HG03045 (cell line): ENCODE measurements at regions not wholly inside any gene's neighbourhood (a gene's known extent, or its start where the extent isn't known, plus 50 kb on each side); places are given as distances from the start of the nearest gene placed in this dataset.
"Not testable (repeated sequence)": the region's sequence is repeated elsewhere in the genome, so short reads cannot be mapped to it uniquely, and the experiment has no call there.

Source experiments
- ATAC-seq: cut with Tn5 transposase; IDR thresholded peaks from one replicate; pipeline ENCODE4 v1.9.1; 2021; ENCODE audit warnings: mild to moderate bottlenecking, moderate library complexity; ENCODE audit not compliant: unreplicated experiment

- ATAC-seq = not testable (repeated sequence)
These were observed 84.9 kb upstream of the METTL9 start for GRCh38 chr16:21514474-21514840.

DNA sequence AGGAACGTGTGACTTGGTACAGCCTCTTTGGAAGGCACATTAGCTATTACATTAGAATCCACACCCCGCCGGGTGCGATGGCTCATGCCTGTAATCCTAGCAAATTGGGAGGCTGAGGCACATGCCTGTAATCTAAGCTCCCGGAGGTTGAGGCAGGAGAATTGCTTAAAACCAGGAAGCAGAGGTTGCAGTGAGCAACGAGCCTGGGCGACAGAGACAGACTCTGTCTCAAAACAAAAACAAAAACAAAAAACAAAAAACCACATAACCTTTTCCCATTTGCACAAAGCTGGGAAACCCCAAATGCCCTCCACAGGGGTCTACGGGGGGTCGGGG is 82.7 kb upstream of the METTL9 start:
- not testable (repeated sequence) for ATAC-seq

DNA sequence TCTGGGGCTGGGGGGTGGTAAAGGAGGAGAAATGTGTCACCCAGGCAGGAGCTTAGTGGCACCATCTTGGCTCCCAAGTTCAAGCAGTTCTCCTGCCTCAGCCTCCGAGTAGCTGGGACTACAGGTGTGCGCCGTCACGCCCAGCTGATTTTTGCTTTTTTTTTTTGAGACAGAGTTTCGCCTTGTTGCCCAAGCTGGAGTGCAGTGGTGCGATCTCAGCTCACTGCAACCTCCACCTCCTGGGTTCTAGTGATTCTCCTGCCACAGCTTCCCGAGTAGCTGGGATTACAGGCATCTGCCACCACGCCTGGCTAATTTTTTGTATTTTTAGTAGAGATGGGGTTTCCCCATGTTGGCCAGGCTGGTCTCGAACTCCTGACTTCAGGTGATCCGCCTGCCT is 82.1 kb upstream of the METTL9 start:
- not testable (repeated sequence) for ATAC-seq

GRCh38 chr16:21519361-21520133 is 79.8 kb upstream of the METTL9 start:
- peak; percentile 11 for ATAC-seq

- peak; percentile 66 for ATAC-seq
These were observed 79.0 kb upstream of the METTL9 start for GRCh38 chr16:21520134-21521047.

GRCh38 chr16:21521048-21521389 is 78.4 kb upstream of the METTL9 start:
- ATAC-seq = not testable (repeated sequence)

- not testable (repeated sequence) for ATAC-seq
These were observed 77.8 kb upstream of the METTL9 start for GRCh38 chr16:21521390-21522143.

DNA sequence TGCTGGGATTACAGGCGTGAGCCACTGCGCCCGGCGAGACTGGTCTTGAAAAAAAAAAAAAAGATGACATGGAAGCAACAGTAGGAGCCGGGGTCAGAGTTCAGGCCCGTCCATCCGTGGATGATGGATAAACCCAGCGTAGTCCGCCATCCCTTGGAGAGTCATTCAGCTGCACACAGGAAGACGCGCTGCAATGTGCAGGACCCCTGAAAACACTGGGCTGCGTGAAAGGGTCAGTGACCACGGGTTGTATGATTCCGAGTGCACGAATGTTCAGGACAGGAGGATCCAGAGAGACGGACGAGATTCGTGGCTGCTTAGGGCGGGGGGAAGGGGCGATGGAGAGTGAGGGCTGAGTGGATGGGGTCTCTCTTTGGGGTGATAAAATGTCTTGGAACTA is 76.5 kb upstream of the METTL9 start:
- ATAC-seq = not testable (repeated sequence)

DNA sequence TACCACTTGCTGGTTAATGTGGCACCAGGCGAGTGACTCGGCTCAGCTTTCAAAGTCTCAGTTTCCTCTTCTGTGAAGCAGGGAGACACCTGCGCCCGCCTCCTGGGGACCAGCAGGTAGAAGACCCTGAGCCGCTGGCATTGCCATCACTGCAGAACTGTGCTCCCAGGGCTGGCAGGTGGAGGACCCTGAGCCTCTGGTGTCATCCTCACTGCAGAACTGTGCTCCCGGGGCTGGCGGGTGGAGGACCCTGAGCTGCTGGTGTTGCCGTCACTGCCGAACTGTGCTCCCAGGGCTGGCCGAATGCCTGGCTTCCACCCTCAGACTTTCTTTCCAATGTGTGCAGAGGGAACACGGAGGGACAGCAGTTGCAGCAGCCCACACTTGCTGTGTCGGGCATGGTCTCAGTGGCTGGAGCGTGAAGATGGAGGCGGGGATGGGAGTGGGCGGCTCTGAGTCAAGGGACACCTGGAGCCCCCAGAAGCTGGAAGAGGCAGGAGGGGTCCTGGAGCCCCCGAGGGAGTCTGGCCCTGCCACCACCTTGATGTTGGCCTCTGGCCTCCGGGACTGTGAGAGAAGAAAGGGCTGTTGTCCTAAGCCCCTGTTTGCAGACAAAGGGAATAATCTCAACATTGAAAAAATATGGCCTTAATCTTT is 75.8 kb upstream of the METTL9 start:
- no peak for ATAC-seq

DNA sequence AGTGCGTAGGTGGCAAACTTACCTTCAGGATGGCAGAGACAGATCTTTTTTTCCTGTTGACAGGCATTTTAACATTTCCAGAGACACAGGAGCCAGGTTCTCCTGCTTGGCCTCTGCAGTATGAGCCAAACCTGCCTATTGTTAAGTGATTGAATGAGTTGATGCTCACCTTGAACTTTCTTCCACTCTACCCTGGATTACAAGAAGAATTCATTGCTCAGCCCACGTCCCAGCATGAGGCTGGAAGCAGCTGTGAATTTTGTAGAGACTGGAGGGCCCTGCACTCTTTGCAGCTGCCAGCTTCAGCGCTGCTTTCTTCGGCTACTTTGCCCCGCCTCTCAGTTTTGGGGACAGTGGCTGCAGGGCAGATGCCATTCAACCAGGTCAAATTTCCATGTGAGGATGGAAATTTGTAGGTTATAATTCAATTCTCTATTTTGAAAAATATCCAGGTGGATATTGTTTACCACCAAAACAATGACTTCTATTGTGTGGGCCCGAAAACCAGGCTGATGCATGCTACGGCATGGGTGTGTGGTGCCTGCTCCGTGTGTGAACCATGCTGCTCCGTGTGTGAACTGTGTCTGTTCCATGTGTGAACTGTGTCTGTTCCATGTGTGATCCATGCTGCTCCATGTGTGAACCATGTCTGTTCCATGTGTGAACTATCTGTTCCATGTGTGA is 75.2 kb upstream of the METTL9 start:
- ATAC-seq = no peak

- ATAC-seq = not testable (repeated sequence)
These were observed 74.7 kb upstream of the METTL9 start for GRCh38 chr16:21524752-21525028.

GRCh38 chr16:21525029-21525895 is 74.1 kb upstream of the METTL9 start:
- ATAC-seq = not testable (repeated sequence)

- ATAC-seq = not testable (repeated sequence)
These were observed 73.1 kb upstream of the METTL9 start for GRCh38 chr16:21525956-21526922.

- ATAC-seq = no peak
These were observed 72.2 kb upstream of the METTL9 start for GRCh38 chr16:21526923-21527807.

DNA sequence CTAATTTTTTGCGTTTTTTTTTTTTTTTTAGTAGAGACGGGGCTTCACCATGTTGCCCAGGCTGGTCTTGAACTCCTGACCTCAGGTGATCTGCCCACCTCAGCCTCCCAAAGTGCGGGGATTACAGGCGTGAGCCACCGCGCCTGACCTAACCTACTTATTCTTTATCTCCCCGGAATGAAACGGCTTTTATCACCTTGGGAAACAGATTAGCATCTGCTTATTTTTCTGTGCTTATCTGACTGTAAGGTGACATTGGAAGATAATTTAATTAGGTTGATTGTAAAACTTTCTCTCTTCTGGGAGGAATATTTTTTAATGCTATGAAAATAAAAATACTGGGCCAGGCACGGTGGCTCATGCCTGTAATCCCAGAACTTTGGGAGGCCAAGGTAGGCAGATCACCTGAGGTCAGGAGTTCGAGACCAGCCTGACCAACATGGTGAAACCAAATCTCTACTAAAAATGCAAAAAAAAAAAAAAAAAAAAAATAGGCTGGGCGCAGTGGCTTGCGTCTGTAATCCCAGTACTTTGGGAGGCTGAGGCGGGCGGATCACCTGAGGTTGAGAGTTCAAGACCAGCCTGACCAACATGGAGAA is 70.2 kb upstream of the METTL9 start:
- not testable (repeated sequence) for ATAC-seq

- ATAC-seq = not testable (repeated sequence)
These were observed 68.5 kb upstream of the METTL9 start for GRCh38 chr16:21530729-21531383.
